RWPE1 (cell line): ENCODE measurements at regions not wholly inside any gene's neighbourhood (a gene's known extent, or its start where the extent isn't known, plus 50 kb on each side); places are given as distances from the start of the nearest gene placed in this dataset.

Experiments used
- CTCF ChIA-PET: fragments of 350-600 bp; sonication (Branson Sonifier 250); formaldehyde crosslinking; extraction: SDS; loops from one replicate; lab custom pipeline; 2021; lab: Yijun Ruan, JAX
- POLR2A ChIA-PET: fragments of 400-600 bp; formaldehyde crosslinking; extraction: SDS; loops from one replicate; lab custom pipeline; 2020; ENCODE audit warnings: antibody characterized with exemption; ENCODE audit not compliant: low non-redundant PET; lab: Yijun Ruan, JAX
- DNase-seq: peaks from one replicate; pipeline ENCODE4 v3.0.0; 2012; ENCODE audit warnings: low spot score
- H3K27ac ChIP-seq: fragments of 450-650 bp; 2 replicates; pipeline ENCODE4 v1.5.1; 2017
- TF ChIP-seq, protein P1 (sequence below): fragments of 450-650 bp; conservative IDR thresholded peaks from 2 replicates; pipeline ENCODE4 v1.5.1; 2017; ENCODE audit warnings: low read depth, mild to moderate bottlenecking

DNA sequence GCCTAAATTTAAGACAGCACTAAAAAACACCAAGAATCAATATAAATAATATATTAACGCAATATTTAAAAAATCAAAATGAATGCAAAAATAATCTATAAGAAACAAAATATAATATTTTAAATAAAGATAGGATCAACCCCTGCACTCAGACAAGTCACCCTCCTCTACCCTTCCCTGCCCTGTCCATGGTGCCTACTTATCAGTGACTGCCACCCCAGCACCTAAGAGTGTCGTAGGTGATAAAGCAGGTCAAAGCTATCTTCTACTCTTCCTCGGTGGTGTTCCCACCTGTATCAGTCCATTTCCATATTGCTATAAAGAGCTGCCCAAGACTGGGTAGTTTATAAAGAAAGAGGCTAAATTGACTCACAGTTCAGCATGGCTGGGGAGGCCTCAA lies 251.9 kb downstream of the STIM2 start:
- ChIA-PET POLR2A (no interaction called here), CTCF (no interaction called here)
- DNase-seq = no peak
- H3K27ac ChIP-seq = no peak overlapping the region
- TF ChIP-seq, protein P1, sequence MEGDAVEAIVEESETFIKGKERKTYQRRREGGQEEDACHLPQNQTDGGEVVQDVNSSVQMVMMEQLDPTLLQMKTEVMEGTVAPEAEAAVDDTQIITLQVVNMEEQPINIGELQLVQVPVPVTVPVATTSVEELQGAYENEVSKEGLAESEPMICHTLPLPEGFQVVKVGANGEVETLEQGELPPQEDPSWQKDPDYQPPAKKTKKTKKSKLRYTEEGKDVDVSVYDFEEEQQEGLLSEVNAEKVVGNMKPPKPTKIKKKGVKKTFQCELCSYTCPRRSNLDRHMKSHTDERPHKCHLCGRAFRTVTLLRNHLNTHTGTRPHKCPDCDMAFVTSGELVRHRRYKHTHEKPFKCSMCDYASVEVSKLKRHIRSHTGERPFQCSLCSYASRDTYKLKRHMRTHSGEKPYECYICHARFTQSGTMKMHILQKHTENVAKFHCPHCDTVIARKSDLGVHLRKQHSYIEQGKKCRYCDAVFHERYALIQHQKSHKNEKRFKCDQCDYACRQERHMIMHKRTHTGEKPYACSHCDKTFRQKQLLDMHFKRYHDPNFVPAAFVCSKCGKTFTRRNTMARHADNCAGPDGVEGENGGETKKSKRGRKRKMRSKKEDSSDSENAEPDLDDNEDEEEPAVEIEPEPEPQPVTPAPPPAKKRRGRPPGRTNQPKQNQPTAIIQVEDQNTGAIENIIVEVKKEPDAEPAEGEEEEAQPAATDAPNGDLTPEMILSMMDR = no peak

DNA sequence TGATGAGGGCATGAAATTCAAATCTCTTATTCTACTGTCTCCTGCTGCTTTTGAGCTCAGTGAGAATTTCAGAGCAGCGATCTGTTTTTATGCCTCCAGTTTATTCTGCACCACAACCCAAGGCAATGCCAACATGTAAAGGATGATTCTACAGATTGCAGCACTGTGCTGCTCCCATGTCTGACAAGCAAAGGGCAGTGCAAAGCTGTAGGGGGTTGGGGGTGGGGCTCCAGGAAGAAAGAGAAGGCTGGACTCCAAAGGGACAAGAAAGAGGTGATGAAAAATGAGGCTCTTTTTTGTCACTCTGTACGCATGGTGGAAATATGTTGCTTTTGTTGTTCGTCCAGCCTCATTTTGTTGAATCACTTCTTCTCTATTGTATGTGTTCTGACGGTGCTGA lies 254.6 kb downstream of the STIM2 start:
- TF ChIP-seq, protein P1 = no peak
- H3K27ac ChIP-seq = no peak overlapping the region
- DNase-seq = no peak
- POLR2A ChIA-PET = no interaction called here
- CTCF ChIA-PET = no interaction called here

DNA sequence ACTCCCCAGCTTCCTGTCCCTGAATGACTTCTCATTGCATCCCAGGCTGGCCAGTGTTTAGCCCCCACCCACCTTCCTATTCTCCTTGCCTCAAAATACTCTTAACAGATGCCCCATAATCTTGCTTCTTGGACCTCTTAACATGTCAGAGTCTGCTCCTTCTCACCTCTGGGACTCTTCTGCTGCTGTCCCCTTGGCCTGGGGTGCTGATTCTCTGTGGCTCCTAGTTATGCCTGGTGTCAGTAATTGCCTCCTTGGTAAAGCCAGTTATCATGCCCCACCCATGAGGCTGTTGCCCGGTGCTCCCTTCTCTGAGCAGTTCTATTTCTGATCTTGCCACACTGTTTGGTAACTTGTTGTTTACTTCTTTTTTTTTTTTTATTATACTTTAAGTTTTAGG lies 256.8 kb downstream of the STIM2 start:
- POLR2A ChIA-PET = no interaction called here
- DNase-seq = no peak
- H3K27ac ChIP-seq = no peak overlapping the region
- TF ChIP-seq, protein P1 = no peak
- CTCF ChIA-PET = no interaction called here

DNA sequence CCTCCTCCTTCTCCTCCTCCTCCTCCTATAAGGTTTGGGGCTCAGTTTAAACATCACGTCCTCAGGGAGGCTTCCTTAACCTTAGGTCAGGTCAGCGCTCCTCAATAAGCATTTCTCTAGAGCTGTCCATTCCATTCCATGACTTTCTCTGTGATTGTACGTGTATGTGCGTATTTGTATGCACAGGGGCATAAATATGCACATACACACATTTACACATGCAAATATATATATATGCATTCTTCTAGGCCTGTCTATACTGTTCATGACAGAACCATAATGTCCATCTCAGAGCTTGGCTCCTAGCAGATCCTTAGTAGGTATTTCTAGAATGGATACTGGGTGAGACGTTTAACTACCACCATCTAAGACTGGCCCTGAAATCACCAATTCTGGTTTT lies 258.6 kb downstream of the STIM2 start:
- TF ChIP-seq, protein P1 = no peak
- ChIA-PET CTCF (no interaction called here), POLR2A (no interaction called here)
- no peak overlapping the region for H3K27ac ChIP-seq
- DNase-seq = no peak

DNA sequence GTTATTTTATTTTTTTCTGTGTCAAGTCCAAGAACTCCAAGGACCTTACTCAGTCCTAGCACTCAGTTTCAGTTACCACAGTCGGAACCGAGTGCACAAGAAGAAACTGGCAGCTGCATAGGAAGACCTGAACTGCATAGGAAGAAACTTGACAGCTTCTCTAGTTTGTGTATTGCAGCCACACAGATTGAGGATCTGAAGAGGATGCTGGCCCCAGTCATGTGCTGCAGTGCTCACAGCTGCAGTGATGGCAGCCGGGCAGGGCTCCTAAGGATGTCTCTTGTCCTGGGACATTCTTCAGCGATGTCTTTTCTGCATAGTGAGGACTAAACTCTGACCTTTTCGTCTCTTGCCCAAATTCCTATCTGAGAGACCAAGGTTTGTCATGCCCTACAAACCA lies 261.2 kb downstream of the STIM2 start:
- DNase-seq = no peak
- ChIA-PET CTCF (interaction anchor here (0.5 kb wide), 1 partner anchor 9 kb away, joined by 3 read pairs; no protein-coding TSS in a partner anchor), POLR2A (no interaction called here)
- TF ChIP-seq, protein P1 = no peak
- H3K27ac ChIP-seq = no peak overlapping the region

DNA sequence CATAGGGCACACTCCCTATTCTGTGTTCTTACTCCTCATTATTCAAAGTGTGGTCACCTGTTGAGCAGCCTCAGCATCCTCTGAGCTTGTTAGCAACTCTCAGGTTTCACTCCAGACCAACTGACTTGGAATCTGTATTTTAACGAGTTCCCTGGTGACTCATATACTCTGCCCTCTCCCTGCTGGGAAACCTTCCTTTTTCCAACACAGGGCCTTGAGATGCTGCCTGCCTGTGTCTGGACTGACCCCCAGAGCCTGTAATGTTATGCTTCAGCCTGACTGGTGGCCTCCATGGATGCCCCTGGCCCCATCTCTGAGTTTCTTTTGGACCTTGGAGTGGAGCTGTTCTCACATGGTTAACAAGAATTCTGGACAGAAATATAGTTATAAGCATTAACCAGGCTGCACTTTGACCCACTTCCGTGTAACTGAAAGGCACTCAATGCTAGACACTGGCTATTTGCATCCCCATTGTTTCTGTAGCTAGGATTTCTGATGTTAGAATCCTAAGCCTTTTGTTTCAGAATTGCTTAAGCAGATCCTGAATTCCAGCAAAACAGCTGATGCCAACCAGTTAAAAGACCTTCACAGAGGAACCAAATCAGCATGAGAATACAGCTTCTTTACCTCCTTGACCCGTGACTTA lies 262.6 kb downstream of the STIM2 start:
- H3K27ac ChIP-seq = no peak overlapping the region
- DNase-seq = no peak
- TF ChIP-seq, protein P1 = no peak
- CTCF ChIA-PET = interaction anchor here (0.6 kb wide), 1 partner anchor 84 kb away, joined by 3 read pairs; no protein-coding TSS in a partner anchor
- POLR2A ChIA-PET = no interaction called here
